GM12878 (cell line): ENCODE measurements at regions not wholly inside any gene's neighbourhood (a gene's known extent, or its start where the extent isn't known, plus 50 kb on each side); places are given as distances from the start of the nearest gene placed in this dataset.

Experiments
- CBX3 ChIP-seq: fragments of 200-600 bp; sonication (generic); IDR thresholded peaks from 2 replicates; pipeline ENCODE4 v1.6.1; 2016; ENCODE audit warnings: low read depth, borderline replicate concordance
- JUNB ChIP-seq: IDR thresholded peaks from 2 replicates; pipeline ENCODE4 v1.6.1; 2016; ENCODE audit warnings: antibody characterized with exemption, mild to moderate bottlenecking
- SRF ChIP-seq, 2 experiments: IDR thresholded peaks; 2 replicates each; pipeline ENCODE4 v1.6.1; 2011; ENCODE audit warnings: low read depth in 2 of 2, low read length in 2 of 2, mild to moderate bottlenecking in 1 of 2, moderate library complexity in 1 of 2
- YBX1 ChIP-seq: fragments of 450-650 bp; IDR thresholded peaks from 2 replicates; pipeline ENCODE4 v1.6.1; 2016; ENCODE audit warnings: antibody characterized with exemption
- YY1 ChIP-seq: IDR thresholded peaks from 2 replicates; pipeline ENCODE4 v1.6.1; 2011; ENCODE audit warnings: low read depth, mild to moderate bottlenecking, low read length
- TF ChIP-seq, protein P1 (sequence below), 3 experiments: IDR thresholded peaks in 2 of 3; conservative IDR thresholded peaks in 1 of 3; 2 replicates each; pipeline ENCODE4 v1.5.1; 2011; ENCODE audit warnings: low read depth in 3 of 3, low read length in 3 of 3, mild to moderate bottlenecking in 3 of 3, control low read depth in 2 of 3, moderate library complexity in 2 of 3, inconsistent platforms in 1 of 3, mixed read lengths in 1 of 3; ENCODE audit not compliant: control insufficient read depth in 2 of 3, insufficient read depth in 1 of 3; ENCODE audit errors: extremely low read depth in 1 of 3
- TF ChIP-seq, protein P2 (sequence below): IDR thresholded peaks from 2 replicates; pipeline ENCODE4 v1.6.1; 2012; ENCODE audit warnings: low read depth, low read length, improper control_type of control experiment

DNA sequence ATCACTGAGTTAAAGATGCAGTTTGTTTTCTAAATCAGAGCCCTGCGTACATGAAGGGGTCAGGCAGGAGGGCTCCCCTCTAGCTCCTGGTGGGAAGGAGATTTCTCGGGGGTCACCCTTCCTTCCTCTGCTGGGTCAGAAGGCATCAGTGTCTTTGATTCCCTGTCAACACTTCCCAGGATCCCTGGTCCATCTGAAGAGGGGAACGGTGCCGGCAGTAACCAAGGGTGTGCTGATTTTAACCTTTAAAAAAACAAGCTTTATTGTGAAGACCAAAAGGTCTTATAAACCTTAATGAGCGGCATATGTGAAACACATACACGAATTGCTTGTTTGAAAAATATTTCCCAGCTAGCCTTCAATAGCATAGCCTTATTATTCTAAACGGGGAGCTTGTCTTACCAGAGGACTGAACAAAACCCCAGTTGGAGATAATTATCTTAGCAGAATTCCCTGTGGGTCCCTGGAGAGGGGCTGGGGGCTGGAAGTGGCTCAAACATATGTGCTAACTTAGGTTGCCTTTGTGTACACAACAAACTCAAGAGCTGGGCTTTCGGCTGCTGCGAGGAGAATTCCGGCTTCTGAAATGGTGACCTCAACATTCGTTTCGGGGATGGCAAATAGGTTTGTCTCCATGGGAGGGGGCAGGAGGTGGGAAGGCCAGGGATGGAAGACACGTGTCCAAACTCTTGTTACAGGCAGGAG is 114.9 kb upstream of the MYCN start:
- TF ChIP-seq CBX3 (no peak), YBX1 (no peak), JUNB (no peak), SRF (IDR thresholded peaks at IDR 0.05; ENCODE audit: low read depth in 2 of 2, low read length in 2 of 2) (no peak), YY1 (no peak)
- TF ChIP-seq, protein P1, sequence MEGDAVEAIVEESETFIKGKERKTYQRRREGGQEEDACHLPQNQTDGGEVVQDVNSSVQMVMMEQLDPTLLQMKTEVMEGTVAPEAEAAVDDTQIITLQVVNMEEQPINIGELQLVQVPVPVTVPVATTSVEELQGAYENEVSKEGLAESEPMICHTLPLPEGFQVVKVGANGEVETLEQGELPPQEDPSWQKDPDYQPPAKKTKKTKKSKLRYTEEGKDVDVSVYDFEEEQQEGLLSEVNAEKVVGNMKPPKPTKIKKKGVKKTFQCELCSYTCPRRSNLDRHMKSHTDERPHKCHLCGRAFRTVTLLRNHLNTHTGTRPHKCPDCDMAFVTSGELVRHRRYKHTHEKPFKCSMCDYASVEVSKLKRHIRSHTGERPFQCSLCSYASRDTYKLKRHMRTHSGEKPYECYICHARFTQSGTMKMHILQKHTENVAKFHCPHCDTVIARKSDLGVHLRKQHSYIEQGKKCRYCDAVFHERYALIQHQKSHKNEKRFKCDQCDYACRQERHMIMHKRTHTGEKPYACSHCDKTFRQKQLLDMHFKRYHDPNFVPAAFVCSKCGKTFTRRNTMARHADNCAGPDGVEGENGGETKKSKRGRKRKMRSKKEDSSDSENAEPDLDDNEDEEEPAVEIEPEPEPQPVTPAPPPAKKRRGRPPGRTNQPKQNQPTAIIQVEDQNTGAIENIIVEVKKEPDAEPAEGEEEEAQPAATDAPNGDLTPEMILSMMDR (IDR thresholded peaks at IDR 0.05 in 2 of 3, conservative IDR thresholded peaks at IDR 0.05 in 1 of 3; ENCODE audit: control insufficient read depth in 2 of 3, extremely low read depth in 1 of 3, insufficient read depth in 1 of 3, low read depth in 3 of 3, low read length in 3 of 3): no peak
- TF ChIP-seq, protein P2, sequence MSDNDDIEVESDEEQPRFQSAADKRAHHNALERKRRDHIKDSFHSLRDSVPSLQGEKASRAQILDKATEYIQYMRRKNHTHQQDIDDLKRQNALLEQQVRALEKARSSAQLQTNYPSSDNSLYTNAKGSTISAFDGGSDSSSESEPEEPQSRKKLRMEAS: no peak
